ENCODE measurements at regions not wholly inside any gene's neighbourhood (a gene's known extent, or its start where the extent isn't known, plus 50 kb on each side); places are given as distances from the start of the nearest gene placed in this dataset.
"Not testable (repeated sequence)": the region's sequence is repeated elsewhere in the genome, so short reads cannot be mapped to it uniquely, and the experiment has no call there.

- CTCF ChIA-PET; DNase-seq (ENCODE audit: extremely low spot score); POLR2A ChIA-PET: not testable (repeated sequence)
These were observed 53.8 kb upstream of the HIVEP2 start for GRCh38 chr6:142998739-142999138.

GRCh38 chr6:143000811-143001210, 55.8 kb upstream of the HIVEP2 start:
- CTCF ChIA-PET = interaction anchor here (0.9 to 1.1 kb wide), 2 partner anchors 8 to 18 kb away, joined by 3 read pairs; no protein-coding TSS in a partner anchor
- no peak for TF ChIP-seq CTCF (IDR thresholded peaks at IDR 0.05; ENCODE audit: control extremely low read depth, extremely low read depth, low read depth, missing control alignments)
- no peak for DNase-seq (ENCODE audit: extremely low spot score)
- POLR2A ChIA-PET = no interaction called here

- CTCF ChIA-PET = no interaction called here
- POLR2A ChIA-PET = no interaction called here
These were observed 57.7 kb upstream of the HIVEP2 start for GRCh38 chr6:143002686-143003085.

GRCh38 chr6:143003676-143004075, 57.0 kb upstream of the AIG1 start:
- no peak for DNase-seq (ENCODE audit: extremely low spot score)
- ChIA-PET POLR2A (no interaction called here), CTCF (no interaction called here)
- TF ChIP-seq CTCF (IDR thresholded peaks at IDR 0.05; ENCODE audit: control extremely low read depth, extremely low read depth, low read depth, missing control alignments) = no peak

More at GRCh38 chr6:143002686-143003085, 57.7 kb upstream of the HIVEP2 start:
- no peak for TF ChIP-seq CTCF (IDR thresholded peaks at IDR 0.05; ENCODE audit: control extremely low read depth, extremely low read depth, low read depth, missing control alignments)
- DNase-seq (ENCODE audit: extremely low spot score) = no peak

GRCh38 chr6:143005816-143006215, 54.9 kb upstream of the AIG1 start:
- CTCF ChIA-PET = interaction anchor here (1.9 kb wide), 1 partner anchor 11 kb away, joined by 6 read pairs; no protein-coding TSS in a partner anchor
- POLR2A ChIA-PET = no interaction called here
- no peak for TF ChIP-seq CTCF (IDR thresholded peaks at IDR 0.05; ENCODE audit: control extremely low read depth, extremely low read depth, low read depth, missing control alignments)
- no peak for DNase-seq (ENCODE audit: extremely low spot score)

GRCh38 chr6:143006787-143007186, 53.9 kb upstream of the AIG1 start:
- DNase-seq (ENCODE audit: extremely low spot score) = no peak
- TF ChIP-seq CTCF (IDR thresholded peaks at IDR 0.05; ENCODE audit: control extremely low read depth, extremely low read depth, low read depth, missing control alignments) = no peak
- ChIA-PET POLR2A (no interaction called here), CTCF (interaction anchor here (1.9 kb wide), 1 partner anchor 12 kb away, joined by 6 read pairs; no protein-coding TSS in a partner anchor)

- ChIA-PET CTCF (interaction anchor here (1.9 kb wide), 1 partner anchor 13 kb away, joined by 6 read pairs; no protein-coding TSS in a partner anchor), POLR2A (no interaction called here)
- TF ChIP-seq CTCF (IDR thresholded peaks at IDR 0.05; ENCODE audit: control extremely low read depth, extremely low read depth, low read depth, missing control alignments) = no peak
- DNase-seq (ENCODE audit: extremely low spot score) = no peak
These were observed 53.0 kb upstream of the AIG1 start for GRCh38 chr6:143007646-143008045.

Measured in GM10248 (cell line).